GM12873 (cell line): ENCODE measurements at regions not wholly inside any gene's neighbourhood (a gene's known extent, or its start where the extent isn't known, plus 50 kb on each side); places are given as distances from the start of the nearest gene placed in this dataset.

Experiments
- TF ChIP-seq, protein P1 (sequence below): IDR thresholded peaks from 2 replicates; pipeline ENCODE4 v1.5.1; 2012; ENCODE audit warnings: low read depth, mild to moderate bottlenecking, moderate library complexity, low read length, control low read depth; ENCODE audit not compliant: insufficient read depth; ENCODE audit errors: missing control alignments

- TF ChIP-seq, protein P1, sequence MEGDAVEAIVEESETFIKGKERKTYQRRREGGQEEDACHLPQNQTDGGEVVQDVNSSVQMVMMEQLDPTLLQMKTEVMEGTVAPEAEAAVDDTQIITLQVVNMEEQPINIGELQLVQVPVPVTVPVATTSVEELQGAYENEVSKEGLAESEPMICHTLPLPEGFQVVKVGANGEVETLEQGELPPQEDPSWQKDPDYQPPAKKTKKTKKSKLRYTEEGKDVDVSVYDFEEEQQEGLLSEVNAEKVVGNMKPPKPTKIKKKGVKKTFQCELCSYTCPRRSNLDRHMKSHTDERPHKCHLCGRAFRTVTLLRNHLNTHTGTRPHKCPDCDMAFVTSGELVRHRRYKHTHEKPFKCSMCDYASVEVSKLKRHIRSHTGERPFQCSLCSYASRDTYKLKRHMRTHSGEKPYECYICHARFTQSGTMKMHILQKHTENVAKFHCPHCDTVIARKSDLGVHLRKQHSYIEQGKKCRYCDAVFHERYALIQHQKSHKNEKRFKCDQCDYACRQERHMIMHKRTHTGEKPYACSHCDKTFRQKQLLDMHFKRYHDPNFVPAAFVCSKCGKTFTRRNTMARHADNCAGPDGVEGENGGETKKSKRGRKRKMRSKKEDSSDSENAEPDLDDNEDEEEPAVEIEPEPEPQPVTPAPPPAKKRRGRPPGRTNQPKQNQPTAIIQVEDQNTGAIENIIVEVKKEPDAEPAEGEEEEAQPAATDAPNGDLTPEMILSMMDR: no peak
Observed at GRCh38 chr11:30153008-30153407, 77.8 kb upstream of the FSHB start.

DNA sequence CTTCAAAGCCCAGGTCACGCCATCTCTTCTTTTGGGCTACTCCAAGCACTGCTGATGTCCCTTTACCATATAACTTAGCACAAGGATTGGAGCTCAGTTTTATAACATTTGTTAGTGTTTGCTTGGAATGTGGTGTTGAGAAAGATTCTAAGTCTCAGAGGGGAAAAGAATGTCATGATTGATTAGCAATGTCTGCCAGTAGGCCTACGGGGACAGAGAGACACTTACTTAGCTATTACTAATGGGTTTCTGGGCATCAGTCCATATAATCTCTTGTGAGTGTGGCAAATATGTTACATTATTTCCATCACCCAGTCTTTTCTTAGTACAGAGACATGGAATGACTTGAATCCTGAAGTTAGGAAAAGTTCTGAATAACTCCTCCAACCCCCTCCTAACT, 75.4 kb upstream of the FSHB start:
- TF ChIP-seq, protein P1: no peak

DNA sequence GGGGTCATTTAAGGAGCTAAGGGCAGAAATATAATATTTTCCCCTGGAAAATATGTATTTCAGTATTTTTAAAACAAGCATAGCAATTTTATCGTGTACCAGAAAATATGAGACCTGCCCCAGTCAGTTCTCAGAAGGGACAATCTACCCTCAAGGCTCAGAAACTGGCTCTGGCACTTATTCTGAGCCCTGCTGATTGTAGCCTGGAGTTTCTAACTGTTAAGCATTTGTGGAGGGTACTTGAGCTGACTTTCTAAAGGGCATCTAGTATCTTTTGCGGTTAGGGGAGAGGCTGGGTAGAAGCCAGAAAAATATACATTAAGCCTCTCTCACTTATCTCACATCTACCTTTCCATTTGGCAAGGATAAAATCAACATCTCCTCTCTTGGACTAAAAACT, 71.3 kb upstream of the FSHB start:
- TF ChIP-seq, protein P1: no peak

- TF ChIP-seq, protein P1: no peak
Observed at GRCh38 chr11:30165652-30166051, 65.2 kb upstream of the FSHB start.

GRCh38 chr11:30171661-30172060, 59.2 kb upstream of the FSHB start:
- TF ChIP-seq, protein P1: no peak

- TF ChIP-seq, protein P1: no peak
Observed at GRCh38 chr11:30172158-30172557, 58.7 kb upstream of the FSHB start.

DNA sequence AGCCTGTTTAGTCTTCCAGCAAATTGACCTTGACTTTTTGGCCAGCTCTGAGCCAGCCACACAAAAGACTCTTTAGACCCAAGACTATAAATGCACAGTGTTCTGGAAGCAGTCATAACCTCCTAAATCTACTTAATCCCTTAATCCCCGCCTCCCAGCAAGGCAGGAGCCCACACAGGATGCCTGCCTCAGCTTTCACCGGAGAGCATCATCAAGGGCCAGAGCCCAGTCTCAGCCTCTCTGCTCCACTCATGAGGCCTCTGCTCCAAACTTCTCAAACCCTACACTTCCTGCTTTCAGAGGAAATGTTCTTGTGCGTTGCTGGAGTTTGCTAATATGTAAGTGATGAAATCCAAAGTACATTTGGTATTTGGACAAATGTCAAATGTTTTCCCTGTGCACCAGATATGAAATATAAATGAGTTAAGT, 57.9 kb upstream of the FSHB start:
- TF ChIP-seq, protein P1: no peak
